ENCODE measurements at regions not wholly inside any gene's neighbourhood (a gene's known extent, or its start where the extent isn't known, plus 50 kb on each side); places are given as distances from the start of the nearest gene placed in this dataset.

- intact Hi-C loops (cut with micrococcal nuclease): no loop called here
Measured at GRCh38 chr21:43302062-43302700, 124.8 kb downstream of the SIK1 start.

GRCh38 chr21:43301409-43302061 lies 125.4 kb downstream of the SIK1 start:
- no peak for ATAC-seq
- Mint-ChIP-seq H3K4me3 (no peak overlapping the region), H3K36me3 (ENCODE audit: low read depth) (no peaks in the 10 kb centered on the region), H3K4me1 (ENCODE audit: low read depth) (no peaks in the 10 kb centered on the region), H3K27me3 (no peaks in the 10 kb centered on the region), H3K9me3 (no peaks in the 10 kb centered on the region), H3K27ac (no peak overlapping the region)
- CTCF ChIA-PET: no interaction called here
- DNase-seq: no peak
- intact Hi-C loops (cut with micrococcal nuclease): no loop called here
- TF ChIP-seq CTCF (IDR thresholded peaks at IDR 0.05): no peak
- POLR2A ChIA-PET: no interaction called here

More at GRCh38 chr21:43302062-43302700, 124.8 kb downstream of the SIK1 start:
- no peaks in the 10 kb centered on the region for H3K9me3 Mint-ChIP-seq
- DNase-seq (no peak), ATAC-seq (no peak)
- ChIA-PET POLR2A (no interaction called here), CTCF (no interaction called here)
- no peak overlapping the region for H3K4me3 Mint-ChIP-seq
- no peaks in the 10 kb centered on the region for H3K27me3 Mint-ChIP-seq
- peaks cover under 1% of the 10 kb centered on the region for H3K4me1 Mint-ChIP-seq (ENCODE audit: low read depth)
- H3K36me3 Mint-ChIP-seq (ENCODE audit: low read depth): no peaks in the 10 kb centered on the region
- no peak overlapping the region for H3K27ac Mint-ChIP-seq
- TF ChIP-seq CTCF (IDR thresholded peaks at IDR 0.05): no peak

GRCh38 chr21:43300496-43301408 lies 126.2 kb downstream of the SIK1 start:
- no peak for ATAC-seq
- Mint-ChIP-seq H3K36me3 (ENCODE audit: low read depth) (no peaks in the 10 kb centered on the region), H3K27me3 (no peaks in the 10 kb centered on the region), H3K4me3 (no peak overlapping the region), H3K9me3 (peaks cover under 1% of the 10 kb centered on the region), H3K27ac (no peak overlapping the region), H3K4me1 (ENCODE audit: low read depth) (no peaks in the 10 kb centered on the region)
- ChIA-PET POLR2A (no interaction called here), CTCF (no interaction called here)
- no peak for DNase-seq
- intact Hi-C loops (cut with micrococcal nuclease): no loop called here
- no peak for TF ChIP-seq CTCF (IDR thresholded peaks at IDR 0.05)

GRCh38 chr21:43299441-43300277 lies 127.3 kb downstream of the SIK1 start:
- POLR2A ChIA-PET: no interaction called here
- Mint-ChIP-seq H3K27ac (no peak overlapping the region), H3K9me3 (peaks cover 4% of the 10 kb centered on the region), H3K4me1 (ENCODE audit: low read depth) (no peaks in the 10 kb centered on the region), H3K27me3 (no peaks in the 10 kb centered on the region), H3K4me3 (no peak overlapping the region), H3K36me3 (ENCODE audit: low read depth) (no peaks in the 10 kb centered on the region)
- no peak for DNase-seq
- no peak for ATAC-seq
- TF ChIP-seq CTCF (IDR thresholded peaks at IDR 0.05): no peak
- CTCF ChIA-PET: no interaction called here
- intact Hi-C loops (cut with micrococcal nuclease): no loop called here

All from activated CD8-positive, alpha-beta T cell treated with anti-CD3 and anti-CD28 coated beads for 36 hours (primary cell).